Left lung (tissue), 4 donors: ENCODE measurements at regions not wholly inside any gene's neighbourhood (a gene's known extent, or its start where the extent isn't known, plus 50 kb on each side); places are given as distances from the start of the nearest gene placed in this dataset.

Experiments used
- ATAC-seq: fragments of 200-7000 bp; cut with Tn5 transposase; one replicate; pipeline ENCODE4 v1.9.1; 2020; ENCODE audit warnings: moderate library complexity
- DNase-seq, 4 donors: peaks; one replicate each; pipeline ENCODE4 v3.0.0-alpha.2; 2013 to 2020
- H3K27ac ChIP-seq, 2 donors: fragments of 200-600 bp; sonication (generic) in 1 of 2; one replicate each; pipeline versions ENCODE4 v1.5.0 to v1.8.0; 2020 to 2021
- H3K27me3 ChIP-seq, 2 donors: fragments of 200-600 bp; sonication (generic) in 1 of 2; one replicate each; pipeline versions ENCODE4 v1.5.0 to v1.8.0; 2020 to 2021
- H3K36me3 ChIP-seq, 2 donors: fragments of 200-600 bp; sonication (generic) in 1 of 2; one replicate each; pipeline versions ENCODE4 v1.5.0 to v1.8.0; 2020 to 2021
- H3K4me1 ChIP-seq, 2 donors: fragments of 200-600 bp; one replicate each; pipeline ENCODE4 v1.8.0; 2021
- H3K4me3 ChIP-seq, 2 donors: fragments of 200-600 bp; sonication (generic) in 1 of 2; one replicate each; pipeline versions ENCODE4 v1.5.0 to v1.8.0; 2020 to 2021; ENCODE audit warnings: mild to moderate bottlenecking in 1 of 2
- H3K9me3 ChIP-seq, 2 donors: fragments of 200-600 bp; sonication (generic) in 1 of 2; one replicate each; pipeline versions ENCODE4 v1.5.0 to v1.8.0; 2020 to 2021
- CTCF ChIP-seq, 2 donors: fragments of 200-600 bp; sonication (generic) in 1 of 2; IDR thresholded peaks; one replicate each; pipeline versions ENCODE4 v1.5.0 to v1.8.0; 2021; ENCODE audit warnings: antibody characterized with exemption in 2 of 2
- intact Hi-C, 2 donors: fragments of 100-400 bp; cut with DNase I; formaldehyde crosslinking; loops; one replicate each; pipeline versions ENCODE4 v1.11.2 to v1.14.2; 2022
- donor health status: DM: no; HTN: yes; CAD: no.
- donor health status: DM: no; HTN: no; CAD: no.

- no peaks in the 10 kb centered on the region for H3K9me3 ChIP-seq
- H3K4me1 ChIP-seq, result no peaks in the 10 kb centered on the region
- no peak overlapping the region for H3K27ac ChIP-seq
- no peaks in the 10 kb centered on the region for H3K27me3 ChIP-seq
- H3K4me3 ChIP-seq, result no peak overlapping the region
- TF ChIP-seq CTCF (IDR thresholded peaks at IDR 0.05), result no peak
- H3K36me3 ChIP-seq, result no peaks in the 10 kb centered on the region
- no peak for ATAC-seq
- no peak for DNase-seq
- intact Hi-C loops, result no loop called here
These were observed 647.1 kb upstream of the MIR17HG start for GRCh38 chr13:90700340-90700739.

GRCh38 chr13:90701264-90701663 lies 646.2 kb upstream of the MIR17HG start:
- Histone ChIP-seq H3K27ac (no peak overlapping the region), H3K4me1 (no peaks in the 10 kb centered on the region)
- ATAC-seq, result no peak

GRCh38 chr13:90702050-90702449 lies 645.4 kb upstream of the MIR17HG start:
- no peaks in the 10 kb centered on the region for H3K9me3 ChIP-seq
- no peak overlapping the region for H3K4me3 ChIP-seq
- no peaks in the 10 kb centered on the region for H3K4me1 ChIP-seq
- ATAC-seq (no peak), DNase-seq (no peak)
- no peak for TF ChIP-seq CTCF (IDR thresholded peaks at IDR 0.05)
- intact Hi-C loops, result no loop called here
- no peaks in the 10 kb centered on the region for H3K27me3 ChIP-seq
- no peak overlapping the region for H3K27ac ChIP-seq
- no peaks in the 10 kb centered on the region for H3K36me3 ChIP-seq

More at GRCh38 chr13:90701264-90701663, 646.2 kb upstream of the MIR17HG start:
- TF ChIP-seq CTCF (IDR thresholded peaks at IDR 0.05), result no peak
- H3K36me3 ChIP-seq, result no peaks in the 10 kb centered on the region
- no peaks in the 10 kb centered on the region for H3K27me3 ChIP-seq
- H3K9me3 ChIP-seq, result no peaks in the 10 kb centered on the region
- no peak for DNase-seq
- intact Hi-C loops, result no loop called here
- H3K4me3 ChIP-seq, result no peak overlapping the region

- TF ChIP-seq CTCF (IDR thresholded peaks at IDR 0.05), result no peak
- H3K4me1 ChIP-seq, result no peaks in the 10 kb centered on the region
- ATAC-seq (no peak), DNase-seq (no peak)
- H3K27ac ChIP-seq, result no peak overlapping the region
- no peaks in the 10 kb centered on the region for H3K27me3 ChIP-seq
- intact Hi-C loops, result no loop called here
- no peaks in the 10 kb centered on the region for H3K36me3 ChIP-seq
- no peaks in the 10 kb centered on the region for H3K9me3 ChIP-seq
- no peak overlapping the region for H3K4me3 ChIP-seq
These were observed 640.9 kb upstream of the MIR17HG start for GRCh38 chr13:90706631-90707030.

- DNase-seq (no peak), ATAC-seq (no peak)
- TF ChIP-seq CTCF (IDR thresholded peaks at IDR 0.05), result no peak
- no peak overlapping the region for H3K27ac ChIP-seq
- H3K9me3 ChIP-seq, result no peaks in the 10 kb centered on the region
- intact Hi-C loops, result no loop called here
- no peaks in the 10 kb centered on the region for H3K27me3 ChIP-seq
- H3K4me1 ChIP-seq, result no peaks in the 10 kb centered on the region
- no peak overlapping the region for H3K4me3 ChIP-seq
- no peaks in the 10 kb centered on the region for H3K36me3 ChIP-seq
These were observed 639.4 kb upstream of the MIR17HG start for GRCh38 chr13:90708128-90708527.
